ENCODE measurements at regions not wholly inside any gene's neighbourhood (a gene's known extent, or its start where the extent isn't known, plus 50 kb on each side); places are given as distances from the start of the nearest gene placed in this dataset.
A peak's percentile ranks its signal among the peaks of the same experiment; 100 is the strongest.

- TF ChIP-seq ZBTB33 (IDR thresholded peaks at IDR 0.05): no peak
- TF ChIP-seq REST (IDR thresholded peaks at IDR 0.05): no peak
- TF ChIP-seq GABPA (IDR thresholded peaks at IDR 0.05 in 1 of 2, conservative IDR thresholded peaks at IDR 0.05 in 1 of 2): no peak
- no peak for TF ChIP-seq HNF4G (IDR thresholded peaks at IDR 0.05)
- no peak for TF ChIP-seq YY1 (IDR thresholded peaks at IDR 0.05)
- TF ChIP-seq JUND (IDR thresholded peaks at IDR 0.05): no peak
- no peak for TF ChIP-seq SP1 (IDR thresholded peaks at IDR 0.05)
- no peak for TF ChIP-seq FOXA1 (IDR thresholded peaks at IDR 0.05)
- TF ChIP-seq RXRA (IDR thresholded peaks at IDR 0.05): no peak
- TF ChIP-seq RAD21 (IDR thresholded peaks at IDR 0.05): no peak
- TF ChIP-seq EGR1 (IDR thresholded peaks at IDR 0.05; ENCODE audit: low read depth in 2 of 2): no peak
- no peak for TF ChIP-seq CTCF (IDR thresholded peaks at IDR 0.05; ENCODE audit: low read depth, low read length, missing input control)
- no peak for TF ChIP-seq MAX (IDR thresholded peaks at IDR 0.05)
- no peak for TF ChIP-seq TAF1 (conservative IDR thresholded peaks at IDR 0.05)
- TF ChIP-seq HNF4A (conservative IDR thresholded peaks at IDR 0.05): no peak
- TF ChIP-seq FOXA2 (IDR thresholded peaks at IDR 0.05): no peak
- no peak for TF ChIP-seq ATF3 (IDR thresholded peaks at IDR 0.05)
- no peak for TF ChIP-seq NR2F2 (IDR thresholded peaks at IDR 0.05)
- Histone ChIP-seq H3K4me1 (ENCODE audit: control insufficient read depth in 4 of 4, insufficient read depth in 4 of 4, low read length in 3 of 4) (no peaks in the 10 kb centered on the region), H3K27me3 (ENCODE audit: control insufficient read depth in 4 of 4, insufficient read depth in 4 of 4, low read length in 3 of 4) (no peaks in the 10 kb centered on the region), H3K27ac (ENCODE audit: low read depth in 1 of 2, low read length in 2 of 2) (no peak overlapping the region), H3K4me3 (ENCODE audit: low read depth in 1 of 3, low read length in 3 of 3) (no peak overlapping the region), H3K9me3 (ENCODE audit: control insufficient read depth in 4 of 4, low read length in 3 of 4) (no peaks in the 10 kb centered on the region), H3K9ac (ENCODE audit: low read depth in 1 of 2, low read length in 2 of 2) (peak overlapping the region in 1 of 2 donors; percentile 13), H3K36me3 (ENCODE audit: control insufficient read depth in 4 of 4, insufficient read depth in 3 of 4, low read depth in 1 of 4, low read length in 3 of 4) (no peaks in the 10 kb centered on the region)
- WGBS: 64% methylated on average over 2 of the region's 2 CpGs
- no peak for DNase-seq (ENCODE audit: low spot score)
Measured at GRCh38 chr18:39599251-39599650, 2033.7 kb upstream of the CELF4 start.

All from liver (tissue), 8 donors.